ENCODE measurements at regions not wholly inside any gene's neighbourhood (a gene's known extent, or its start where the extent isn't known, plus 50 kb on each side); places are given as distances from the start of the nearest gene placed in this dataset.
"Not testable (repeated sequence)": the region's sequence is repeated elsewhere in the genome, so short reads cannot be mapped to it uniquely, and the experiment has no call there.

- no peak for DNase-seq (ENCODE audit: low read depth, low spot score)
Measured at GRCh38 chr22:19661156-19661555, 53.1 kb upstream of the SEPTIN5 start.

- not testable (repeated sequence) for DNase-seq (ENCODE audit: low read depth, low spot score)
Measured at GRCh38 chr22:19662049-19662684, 52.1 kb upstream of the SEPTIN5 start.

- DNase-seq (ENCODE audit: low read depth, low spot score), result peak; percentile 72
Measured at GRCh38 chr22:19663286-19663815, 51.0 kb upstream of the SEPTIN5 start.

- peak; percentile 65 for DNase-seq (ENCODE audit: low read depth, low spot score)
Measured at GRCh38 chr22:19663821-19664355, 50.4 kb upstream of the SEPTIN5 start.

DNA sequence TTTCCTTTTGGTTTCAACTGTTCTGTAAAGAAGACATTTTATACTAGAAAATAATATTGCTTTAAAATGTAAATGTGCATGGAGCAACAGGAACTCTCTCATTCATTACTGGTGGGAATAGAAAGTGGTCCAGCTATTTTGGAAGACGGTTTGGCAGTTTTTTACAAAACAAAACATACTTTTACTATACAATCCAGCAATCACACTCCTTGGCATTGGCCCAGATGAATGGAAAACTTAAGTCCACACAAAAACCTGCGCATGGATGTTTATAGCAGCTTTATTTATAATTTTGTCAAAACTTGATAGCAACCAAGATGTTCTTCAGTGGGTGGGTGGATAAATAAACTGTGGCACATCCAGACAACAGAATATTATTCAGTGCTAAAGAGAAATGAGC, 49.9 kb upstream of the SEPTIN5 start:
- no peak for DNase-seq (ENCODE audit: low read depth, low spot score)

Measured in astrocyte of the hippocampus (primary cell).